ENCODE measurements at regions not wholly inside any gene's neighbourhood (a gene's known extent, or its start where the extent isn't known, plus 50 kb on each side); places are given as distances from the start of the nearest gene placed in this dataset.
"Not testable (repeated sequence)": the region's sequence is repeated elsewhere in the genome, so short reads cannot be mapped to it uniquely, and the experiment has no call there.

DNA sequence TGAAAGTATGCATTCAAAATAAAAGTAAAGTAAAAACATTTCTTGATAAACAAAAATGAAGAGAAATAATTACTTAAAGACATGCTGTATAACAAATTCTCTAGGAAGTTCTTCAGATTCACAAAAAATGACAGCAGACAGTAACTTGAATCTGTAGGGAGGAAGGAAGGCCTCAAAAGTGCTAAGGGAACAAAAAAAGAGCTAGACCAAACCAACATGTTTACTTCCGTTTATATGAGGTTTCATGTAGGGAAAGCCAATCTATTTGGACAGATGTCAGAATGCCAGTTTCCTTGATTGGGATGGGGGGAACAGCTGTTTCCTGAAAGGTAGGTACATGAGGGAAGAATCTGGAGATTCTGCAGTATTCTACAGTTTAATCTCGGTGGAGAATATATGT is 1244.5 kb downstream of the RPIA start:
- DNase-seq (ENCODE audit: insufficient read length, low spot score); FAIRE-seq: not testable (repeated sequence)

DNA sequence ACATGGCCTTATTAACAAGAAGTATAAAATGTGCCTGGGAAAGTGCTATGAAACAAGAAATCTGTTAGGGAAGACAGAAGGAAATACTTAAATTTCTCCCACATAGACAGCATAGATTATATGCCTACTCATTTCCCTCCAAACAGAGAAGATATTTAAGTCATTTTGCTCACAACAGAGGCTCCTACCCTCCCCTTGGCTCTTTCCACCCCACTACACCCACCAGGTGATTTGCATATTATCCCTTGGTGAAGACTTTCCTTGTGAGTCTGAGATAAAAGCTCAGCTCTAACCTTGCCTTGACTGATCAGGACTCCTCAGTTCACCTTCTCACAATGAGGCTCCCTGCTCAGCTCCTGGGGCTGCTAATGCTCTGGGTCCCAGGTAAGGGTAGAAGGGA is 1245.1 kb downstream of the RPIA start:
- DNase-seq (ENCODE audit: insufficient read length, low spot score); FAIRE-seq: not testable (repeated sequence)

GRCh38 chr2:89938756-89939155 is 1247.3 kb downstream of the RPIA start:
- not testable (repeated sequence) for DNase-seq (ENCODE audit: insufficient read length, low spot score); FAIRE-seq

DNA sequence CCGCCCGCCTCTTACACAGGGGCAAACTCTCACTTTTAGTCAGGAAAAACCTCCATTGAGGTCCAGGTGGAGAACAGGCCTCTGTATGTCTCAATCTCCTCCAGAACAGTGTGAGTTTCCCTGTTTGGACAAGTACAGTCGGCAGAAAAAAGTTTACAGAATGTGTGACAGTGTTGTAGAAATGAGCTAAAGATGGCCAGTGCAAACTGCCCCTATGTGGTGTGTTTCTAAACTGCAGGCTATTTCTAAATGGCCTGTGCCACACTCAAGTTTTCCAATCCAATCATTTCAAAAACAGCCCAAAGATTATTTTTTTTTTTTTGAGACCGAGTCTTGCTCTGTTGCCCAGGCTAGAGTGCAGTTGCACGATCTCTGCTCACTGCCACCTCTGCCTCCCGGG is 1252.8 kb downstream of the RPIA start:
- DNase-seq (ENCODE audit: insufficient read length, low spot score); FAIRE-seq: not testable (repeated sequence)

DNA sequence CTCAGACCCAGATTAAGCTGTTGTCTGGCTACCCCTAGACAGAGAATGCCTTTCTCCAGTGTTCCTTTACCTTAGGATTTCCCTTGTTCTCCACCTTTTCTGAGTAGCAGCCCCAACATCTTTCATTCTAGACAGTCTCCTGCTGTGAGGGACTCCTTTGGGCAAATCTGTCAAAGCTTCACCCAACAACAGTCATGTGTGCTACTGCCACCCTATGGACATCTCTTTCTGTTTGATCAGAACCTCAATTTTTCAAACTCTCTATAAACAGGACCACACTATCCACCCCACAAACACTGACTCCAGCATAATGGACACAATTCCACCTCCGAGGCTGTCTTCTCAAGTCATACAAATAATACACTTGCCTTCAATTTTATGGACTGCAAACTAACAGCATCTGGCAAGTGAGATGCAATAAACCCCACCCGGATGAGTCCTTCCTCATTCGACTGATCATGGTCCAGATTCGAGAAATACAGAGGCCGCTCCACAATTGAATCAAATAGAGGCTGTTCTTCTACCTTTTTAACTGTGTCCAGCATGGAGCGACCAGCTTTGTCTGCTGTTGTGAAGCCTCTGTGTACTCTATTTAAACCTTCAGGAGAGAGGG is 1253.6 kb downstream of the RPIA start:
- not testable (repeated sequence) for FAIRE-seq

DNA sequence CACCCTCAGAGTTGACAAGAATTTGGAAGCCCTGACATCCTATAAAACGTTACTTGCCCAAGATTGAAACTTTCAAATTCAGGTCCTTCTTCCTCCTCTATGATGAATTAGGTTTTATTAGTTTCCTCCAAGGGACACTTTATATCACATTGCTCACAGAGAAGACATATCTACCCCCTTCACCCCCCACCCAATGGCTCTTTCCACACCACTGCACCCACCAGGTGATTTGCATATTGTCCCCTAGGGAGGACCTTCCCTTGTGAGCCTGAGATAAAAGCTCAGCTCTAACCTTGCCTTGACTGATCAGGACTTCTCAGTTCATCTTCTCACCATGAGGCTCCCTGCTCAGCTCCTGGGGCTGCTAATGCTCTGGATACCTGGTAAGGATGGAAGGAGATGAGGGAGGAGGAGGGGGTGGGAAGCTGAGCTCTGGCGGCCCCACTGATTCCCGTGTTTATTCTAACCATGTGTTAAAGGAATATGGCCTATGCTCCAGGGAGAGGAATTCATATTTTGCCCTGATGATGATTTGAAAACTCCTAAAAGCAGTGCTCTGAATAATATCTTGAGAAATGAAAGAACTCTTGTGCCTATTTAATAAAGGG is 1255.8 kb downstream of the RPIA start:
- not testable (repeated sequence) for FAIRE-seq; DNase-seq (ENCODE audit: insufficient read length, low spot score)

More for the DNA sequence above, 1253.6 kb downstream of the RPIA start:
- DNase-seq (ENCODE audit: insufficient read length, low spot score), result not testable (repeated sequence)

DNA sequence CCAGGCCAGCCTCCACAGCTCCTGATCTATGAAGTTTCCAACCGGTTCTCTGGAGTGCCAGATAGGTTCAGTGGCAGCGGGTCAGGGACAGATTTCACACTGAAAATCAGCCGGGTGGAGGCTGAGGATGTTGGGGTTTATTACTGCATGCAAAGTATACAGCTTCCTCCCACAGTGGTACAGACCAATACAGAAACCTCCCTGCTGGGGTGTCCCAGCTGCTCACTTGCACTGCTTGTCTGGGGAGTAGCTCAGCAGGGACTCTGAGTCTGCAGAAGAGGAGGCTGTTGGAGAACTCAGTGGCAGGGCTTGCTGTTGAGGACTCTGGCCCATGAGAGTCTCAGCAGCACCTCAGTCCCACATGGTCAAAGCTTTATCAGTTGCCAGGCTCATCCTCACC is 1256.6 kb downstream of the RPIA start:
- DNase-seq (ENCODE audit: insufficient read length, low spot score); FAIRE-seq: not testable (repeated sequence)

DNA sequence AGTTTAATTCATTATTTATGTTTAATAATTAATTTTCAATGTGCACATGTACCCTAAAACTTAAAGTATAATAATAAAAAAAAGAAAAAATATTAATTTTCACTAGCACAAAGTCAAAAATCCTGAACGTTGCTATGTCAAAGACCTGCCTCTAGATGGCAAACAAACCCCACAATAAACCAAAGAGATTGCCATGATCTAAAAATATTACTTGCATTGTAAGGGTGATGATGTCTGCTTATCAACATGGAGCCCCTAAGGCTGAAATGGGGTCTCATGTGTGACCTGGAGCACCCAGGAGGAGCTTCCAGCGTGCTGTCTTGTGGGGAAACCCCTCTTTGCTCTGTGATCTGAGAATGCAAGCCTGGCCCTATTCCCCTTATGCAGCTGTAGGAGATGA is 1259.3 kb downstream of the RPIA start:
- peak; percentile 15 for FAIRE-seq
- DNase-seq (ENCODE audit: insufficient read length, low spot score), result not testable (repeated sequence)

- FAIRE-seq, result peak; percentile 45
- DNase-seq (ENCODE audit: insufficient read length, low spot score), result not testable (repeated sequence)
These were observed 1265.8 kb downstream of the RPIA start for GRCh38 chr2:89957236-89957635.

DNA sequence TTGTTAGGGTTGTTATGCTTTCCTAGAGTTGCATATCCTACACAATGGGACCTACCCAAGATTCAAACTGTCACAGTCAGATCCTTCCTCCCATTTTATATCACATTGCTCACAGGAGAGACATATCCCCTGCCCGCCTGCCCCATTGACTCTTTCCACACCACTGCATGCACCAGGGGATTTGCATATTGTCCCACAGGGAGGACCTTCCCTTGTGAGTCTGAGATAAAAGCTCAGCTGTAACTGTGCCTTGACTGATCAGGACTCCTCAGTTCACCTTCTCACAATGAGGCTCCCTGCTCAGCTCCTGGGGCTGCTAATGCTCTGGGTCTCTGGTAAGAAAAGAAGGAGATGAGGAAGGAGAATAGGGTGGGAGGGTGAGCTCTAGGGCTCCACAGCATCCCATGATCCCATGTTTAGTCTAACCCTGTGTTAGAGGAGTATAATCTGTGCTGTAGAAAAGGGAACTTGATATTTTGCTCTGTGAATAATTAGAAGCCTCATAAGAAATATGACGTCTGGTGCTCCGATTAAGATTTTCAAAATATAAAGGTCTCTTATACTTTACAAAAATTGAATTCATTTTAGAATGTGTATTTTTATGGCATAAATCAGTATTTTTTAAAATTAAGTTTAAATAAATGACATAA is 1268.4 kb downstream of the RPIA start:
- not testable (repeated sequence) for FAIRE-seq; DNase-seq (ENCODE audit: insufficient read length, low spot score)

DNA sequence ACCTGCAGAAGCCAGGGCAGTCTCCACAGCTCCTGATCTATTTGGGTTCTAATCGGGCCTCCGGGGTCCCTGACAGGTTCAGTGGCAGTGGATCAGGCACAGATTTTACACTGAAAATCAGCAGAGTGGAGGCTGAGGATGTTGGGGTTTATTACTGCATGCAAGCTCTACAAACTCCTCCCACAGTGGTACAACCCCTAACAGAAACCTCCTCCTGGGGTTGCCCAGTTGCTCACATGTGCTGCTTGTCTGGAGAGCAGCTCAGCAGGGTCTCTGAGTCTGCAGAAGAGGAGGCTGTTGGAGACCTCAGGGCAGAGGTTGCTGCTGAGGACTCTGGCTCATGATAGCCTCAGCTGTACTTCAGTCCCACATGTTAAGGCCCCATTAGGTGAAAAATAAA is 1269.1 kb downstream of the RPIA start:
- not testable (repeated sequence) for FAIRE-seq

GRCh38 chr2:89968567-89968966 is 1277.1 kb downstream of the RPIA start:
- not testable (repeated sequence) for FAIRE-seq; DNase-seq (ENCODE audit: insufficient read length, low spot score)

More for the DNA sequence above, 1269.1 kb downstream of the RPIA start:
- DNase-seq (ENCODE audit: insufficient read length, low spot score), result not testable (repeated sequence)

DNA sequence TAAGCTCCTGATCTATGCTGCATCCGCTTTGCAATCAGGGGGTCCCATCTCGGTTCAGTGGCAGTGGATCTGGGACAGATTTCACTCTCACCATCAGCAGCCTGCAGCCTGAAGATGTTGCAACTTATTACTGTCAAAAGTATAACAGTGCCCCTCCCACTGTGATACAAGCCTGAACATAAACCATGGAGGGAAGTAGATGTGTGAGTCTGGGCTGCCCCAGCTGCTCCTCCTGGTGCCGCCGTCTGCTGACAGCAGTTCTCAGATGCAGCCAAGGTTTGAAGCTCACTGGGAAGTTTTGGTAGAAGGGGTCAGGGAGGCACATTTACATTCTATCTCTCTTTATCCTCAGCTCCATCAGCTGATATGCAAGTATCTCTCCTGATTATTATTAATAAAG is 1277.7 kb downstream of the RPIA start:
- not testable (repeated sequence) for FAIRE-seq; DNase-seq (ENCODE audit: insufficient read length, low spot score)

DNA sequence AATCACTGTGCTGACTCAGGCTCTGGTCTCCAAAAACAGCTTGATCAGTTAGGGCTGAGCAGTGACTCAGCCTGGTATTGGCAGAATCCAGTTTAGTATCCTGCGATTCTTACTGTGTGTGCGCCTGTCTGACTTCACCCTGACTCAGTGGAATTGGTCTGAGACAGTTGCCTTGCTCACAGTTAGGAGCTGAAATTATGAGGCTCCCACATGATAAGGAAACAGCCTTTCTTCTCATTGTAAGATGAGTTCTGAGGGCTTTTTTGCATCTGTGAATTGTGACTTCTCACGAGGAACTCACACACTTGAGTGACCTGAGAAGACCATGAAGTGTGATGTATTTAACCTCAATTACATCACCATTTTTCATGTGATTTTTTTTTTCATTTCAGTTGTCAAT is 1282.4 kb downstream of the RPIA start:
- FAIRE-seq, result peak; percentile 90

GRCh38 chr2:89979826-89980537 is 1288.5 kb downstream of the RPIA start:
- DNase-seq (ENCODE audit: insufficient read length, low spot score); FAIRE-seq: not testable (repeated sequence)

More for the DNA sequence above, 1282.4 kb downstream of the RPIA start:
- DNase-seq (ENCODE audit: insufficient read length, low spot score), result not testable (repeated sequence)

DNA sequence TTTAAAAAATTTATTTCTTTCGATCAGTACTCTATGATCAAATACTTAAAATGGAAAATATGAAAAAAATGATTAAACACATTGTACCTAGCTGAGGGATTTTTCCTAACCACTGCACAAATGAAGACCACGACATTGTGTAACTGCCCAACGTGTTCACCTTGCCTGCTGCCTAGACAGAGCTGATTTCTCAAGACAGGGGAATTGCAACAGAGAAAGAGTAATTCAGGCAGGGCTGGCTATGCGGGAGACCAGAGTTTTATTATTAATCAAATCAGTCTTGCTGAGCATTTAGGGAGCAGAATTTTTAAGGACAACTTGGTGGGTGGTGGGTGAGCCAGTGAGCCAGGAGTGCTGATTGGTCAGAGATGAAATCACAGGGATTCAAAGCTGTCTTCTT is 1290.8 kb downstream of the RPIA start:
- DNase-seq (ENCODE audit: insufficient read length, low spot score); FAIRE-seq: not testable (repeated sequence)

- FAIRE-seq, result not testable (repeated sequence)
These were observed 1294.2 kb downstream of the RPIA start for GRCh38 chr2:89985650-89986049.

GRCh38 chr2:89986532-89986931 is 1295.1 kb downstream of the RPIA start:
- not testable (repeated sequence) for FAIRE-seq; DNase-seq (ENCODE audit: insufficient read length, low spot score)

More at GRCh38 chr2:89985650-89986049, 1294.2 kb downstream of the RPIA start:
- not testable (repeated sequence) for DNase-seq (ENCODE audit: insufficient read length, low spot score)

DNA sequence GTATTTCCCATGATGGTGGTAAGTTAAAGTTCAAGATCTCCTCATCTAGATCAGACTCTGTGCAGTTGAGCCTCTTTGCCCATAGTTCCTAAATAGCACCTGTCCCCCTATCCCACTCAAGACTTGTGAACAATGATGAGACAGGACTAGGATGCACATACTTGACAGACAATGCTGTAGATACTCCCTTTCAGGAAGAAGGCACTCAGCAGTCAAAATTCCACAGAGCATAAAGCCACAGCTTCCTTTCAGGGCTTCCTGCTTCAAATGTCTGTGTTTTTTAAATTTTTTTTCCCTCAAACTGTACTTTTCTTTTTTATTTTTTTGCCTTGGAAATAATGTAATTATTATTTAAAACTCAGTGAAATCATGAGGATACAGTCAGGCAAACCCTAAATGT is 1305.3 kb downstream of the RPIA start:
- DNase-seq (ENCODE audit: insufficient read length, low spot score); FAIRE-seq: not testable (repeated sequence)

DNA sequence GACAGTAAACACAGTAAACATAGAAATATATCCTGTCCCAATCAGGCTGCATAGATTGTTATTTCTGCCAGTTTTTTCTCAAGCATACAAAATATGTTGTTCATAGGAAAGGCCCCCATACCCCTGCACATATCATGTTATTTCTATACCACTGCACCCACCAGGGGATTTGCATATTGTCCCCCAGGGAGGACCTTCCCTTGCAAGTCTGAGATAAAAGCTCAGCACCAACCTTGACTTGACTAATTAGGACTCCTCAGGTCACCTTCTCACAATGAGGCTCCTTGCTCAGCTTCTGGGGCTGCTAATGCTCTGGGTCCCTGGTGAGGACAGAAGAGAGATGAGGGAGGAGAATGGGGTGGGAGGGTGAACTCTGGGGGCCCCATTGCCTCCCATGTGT is 1313.1 kb downstream of the RPIA start:
- DNase-seq (ENCODE audit: insufficient read length, low spot score); FAIRE-seq: not testable (repeated sequence)

Measured in H54 (cell line).